Osteocyte (in vitro differentiated cells): ENCODE measurements at regions not wholly inside any gene's neighbourhood (a gene's known extent, or its start where the extent isn't known, plus 50 kb on each side); places are given as distances from the start of the nearest gene placed in this dataset.

Experiments
- DNase-seq: peaks from one replicate; pipeline ENCODE4 v3.0.0; 2021; ENCODE audit warnings: mixed read lengths; ENCODE audit not compliant: unreplicated experiment; ENCODE audit errors: extremely low spot score
- H3K27ac Mint-ChIP-seq: one replicate; pipeline ENCODE4 v1.8.0; 2021; ENCODE audit warnings: mild to moderate bottlenecking, mixed read lengths; ENCODE audit not compliant: unreplicated experiment
- H3K27me3 Mint-ChIP-seq: one replicate; pipeline ENCODE4 v1.8.0; 2021; ENCODE audit warnings: mixed read lengths; ENCODE audit not compliant: unreplicated experiment
- H3K36me3 Mint-ChIP-seq: one replicate; pipeline ENCODE4 v1.8.0; 2021; ENCODE audit warnings: mixed read lengths; ENCODE audit not compliant: unreplicated experiment
- H3K4me1 Mint-ChIP-seq: one replicate; pipeline ENCODE4 v1.8.0; 2021; ENCODE audit warnings: mixed read lengths; ENCODE audit not compliant: unreplicated experiment
- H3K4me3 Mint-ChIP-seq: one replicate; pipeline ENCODE4 v1.8.0; 2021; ENCODE audit warnings: mild to moderate bottlenecking, moderate library complexity, mixed read lengths; ENCODE audit not compliant: unreplicated experiment
- H3K9me3 Mint-ChIP-seq: one replicate; pipeline ENCODE4 v1.8.0; 2021; ENCODE audit warnings: mixed read lengths; ENCODE audit not compliant: unreplicated experiment
- TF ChIP-seq, protein P1 (sequence below): fragments of 200-600 bp; sonication (generic); IDR thresholded peaks from 2 replicates; pipeline ENCODE4 v1.5.0; 2021; ENCODE audit warnings: antibody characterized with exemption, mild to moderate bottlenecking, moderate library complexity

DNA sequence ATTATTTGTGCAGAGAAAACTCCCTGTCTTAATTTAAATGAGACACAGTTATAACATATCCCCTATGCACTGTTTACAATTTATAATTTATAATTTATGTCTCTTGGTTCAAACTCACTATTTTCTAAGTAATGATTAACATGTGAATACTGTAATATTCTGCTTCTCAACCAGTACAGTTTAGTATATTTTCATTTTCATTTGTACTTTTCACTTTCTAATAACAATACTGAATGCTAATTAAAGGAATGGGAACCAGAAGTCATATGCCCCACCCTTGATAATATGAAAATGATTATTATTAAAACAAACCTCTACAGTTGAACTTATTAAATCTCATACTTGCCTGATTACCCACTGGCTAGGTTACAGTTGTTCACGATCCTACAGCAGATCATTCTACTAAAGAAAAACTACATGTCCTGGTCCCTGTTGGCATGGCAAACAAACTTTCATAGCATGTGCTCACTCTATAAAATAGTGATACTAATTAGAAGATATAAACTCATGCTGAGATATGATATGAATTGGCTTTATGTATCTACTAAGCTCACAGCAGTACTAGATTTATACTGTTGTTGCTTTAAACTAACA is 66.4 kb downstream of the POU5F2 start:
- TF ChIP-seq, protein P1, sequence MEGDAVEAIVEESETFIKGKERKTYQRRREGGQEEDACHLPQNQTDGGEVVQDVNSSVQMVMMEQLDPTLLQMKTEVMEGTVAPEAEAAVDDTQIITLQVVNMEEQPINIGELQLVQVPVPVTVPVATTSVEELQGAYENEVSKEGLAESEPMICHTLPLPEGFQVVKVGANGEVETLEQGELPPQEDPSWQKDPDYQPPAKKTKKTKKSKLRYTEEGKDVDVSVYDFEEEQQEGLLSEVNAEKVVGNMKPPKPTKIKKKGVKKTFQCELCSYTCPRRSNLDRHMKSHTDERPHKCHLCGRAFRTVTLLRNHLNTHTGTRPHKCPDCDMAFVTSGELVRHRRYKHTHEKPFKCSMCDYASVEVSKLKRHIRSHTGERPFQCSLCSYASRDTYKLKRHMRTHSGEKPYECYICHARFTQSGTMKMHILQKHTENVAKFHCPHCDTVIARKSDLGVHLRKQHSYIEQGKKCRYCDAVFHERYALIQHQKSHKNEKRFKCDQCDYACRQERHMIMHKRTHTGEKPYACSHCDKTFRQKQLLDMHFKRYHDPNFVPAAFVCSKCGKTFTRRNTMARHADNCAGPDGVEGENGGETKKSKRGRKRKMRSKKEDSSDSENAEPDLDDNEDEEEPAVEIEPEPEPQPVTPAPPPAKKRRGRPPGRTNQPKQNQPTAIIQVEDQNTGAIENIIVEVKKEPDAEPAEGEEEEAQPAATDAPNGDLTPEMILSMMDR: no peak
- Mint-ChIP-seq H3K4me3 (no peak overlapping the region), H3K36me3 (no peaks in the 10 kb centered on the region), H3K27ac (no peak overlapping the region), H3K9me3 (no peaks in the 10 kb centered on the region), H3K27me3 (no peaks in the 10 kb centered on the region), H3K4me1 (peaks cover 24% of the 10 kb centered on the region)
- DNase-seq: no peak

- Mint-ChIP-seq H3K4me1 (peaks cover 24% of the 10 kb centered on the region), H3K27ac (no peak overlapping the region), H3K4me3 (no peak overlapping the region), H3K27me3 (no peaks in the 10 kb centered on the region), H3K9me3 (no peaks in the 10 kb centered on the region), H3K36me3 (no peaks in the 10 kb centered on the region)
- DNase-seq: no peak
- TF ChIP-seq, protein P1: no peak
Observed at GRCh38 chr5:93674138-93674537, 67.3 kb downstream of the POU5F2 start.

DNA sequence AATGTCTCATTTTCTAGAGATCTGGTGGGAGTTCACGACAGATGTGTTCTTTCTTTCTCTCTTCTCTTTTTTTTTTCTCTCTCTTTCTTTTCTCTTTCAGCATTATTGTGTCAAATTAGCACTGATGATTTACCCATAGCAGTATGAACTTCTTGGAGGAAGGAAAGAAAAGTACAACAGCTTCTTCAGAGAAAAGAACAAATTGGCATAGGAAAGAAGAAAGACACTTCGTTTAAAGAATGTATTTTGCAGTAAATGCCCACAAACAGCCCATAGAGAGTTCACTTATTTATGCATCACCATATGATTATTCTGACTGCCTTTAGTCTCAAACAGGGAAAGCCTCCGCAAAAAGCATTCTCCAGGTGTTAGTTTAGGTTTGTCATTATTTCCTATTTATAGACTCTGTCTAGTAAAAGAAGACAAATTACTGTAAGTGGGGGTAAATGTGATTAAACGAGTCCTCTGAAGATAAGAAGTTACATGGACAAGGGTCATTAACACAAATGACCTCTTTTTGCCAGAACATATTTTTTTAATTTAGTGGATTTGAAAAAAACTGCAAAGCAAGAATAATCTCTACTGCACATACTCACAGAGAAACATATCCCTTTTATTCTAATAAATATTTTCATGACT is 68.0 kb downstream of the POU5F2 start:
- no peaks in the 10 kb centered on the region for H3K36me3 Mint-ChIP-seq
- no peaks in the 10 kb centered on the region for H3K27me3 Mint-ChIP-seq
- H3K4me1 Mint-ChIP-seq: peaks cover 24% of the 10 kb centered on the region
- no peak for DNase-seq
- TF ChIP-seq, protein P1: no peak
- no peaks in the 10 kb centered on the region for H3K9me3 Mint-ChIP-seq
- no peak overlapping the region for H3K27ac Mint-ChIP-seq
- no peak overlapping the region for H3K4me3 Mint-ChIP-seq

- no peaks in the 10 kb centered on the region for H3K4me1 Mint-ChIP-seq
- H3K27ac Mint-ChIP-seq: no peak overlapping the region
- H3K9me3 Mint-ChIP-seq: no peaks in the 10 kb centered on the region
- TF ChIP-seq, protein P1: no peak
- H3K27me3 Mint-ChIP-seq: no peaks in the 10 kb centered on the region
- no peak for DNase-seq
- H3K4me3 Mint-ChIP-seq: no peak overlapping the region
- no peaks in the 10 kb centered on the region for H3K36me3 Mint-ChIP-seq
Observed at GRCh38 chr5:93665648-93666047, 75.8 kb downstream of the POU5F2 start.

- H3K9me3 Mint-ChIP-seq: no peaks in the 10 kb centered on the region
- no peak overlapping the region for H3K27ac Mint-ChIP-seq
- TF ChIP-seq, protein P1: no peak
Observed at GRCh38 chr5:93660677-93661076, 77.7 kb downstream of the NR2F1 start.

More at GRCh38 chr5:93660677-93661076, 77.7 kb downstream of the NR2F1 start:
- Mint-ChIP-seq H3K4me3 (no peak overlapping the region), H3K36me3 (no peaks in the 10 kb centered on the region), H3K27me3 (no peaks in the 10 kb centered on the region), H3K4me1 (peaks cover 9% of the 10 kb centered on the region)
- DNase-seq: no peak
